ENCODE measurements at regions not wholly inside any gene's neighbourhood (a gene's known extent, or its start where the extent isn't known, plus 50 kb on each side); places are given as distances from the start of the nearest gene placed in this dataset.

GRCh38 chr12:70069221-70070105 lies 173.8 kb upstream of the CNOT2 start:
- TF ChIP-seq CTCF (IDR thresholded peaks at IDR 0.05; ENCODE audit: insufficient read depth, low read depth, low read length, missing control alignments), result no peak
- DNase-seq (ENCODE audit: low read depth), result no peak
- no peak overlapping the region for H3K4me3 ChIP-seq (ENCODE audit: low read length)

- no peak overlapping the region for H3K4me3 ChIP-seq (ENCODE audit: low read length)
- TF ChIP-seq CTCF (IDR thresholded peaks at IDR 0.05; ENCODE audit: insufficient read depth, low read depth, low read length, missing control alignments), result no peak
- DNase-seq (ENCODE audit: low read depth), result no peak
These were observed 172.7 kb upstream of the CNOT2 start for GRCh38 chr12:70070494-70071007.

- peak; percentile 44 for DNase-seq (ENCODE audit: low read depth)
- H3K4me3 ChIP-seq (ENCODE audit: low read length), result no peak overlapping the region
- TF ChIP-seq CTCF (IDR thresholded peaks at IDR 0.05; ENCODE audit: insufficient read depth, low read depth, low read length, missing control alignments), result no peak
These were observed 168.7 kb upstream of the CNOT2 start for GRCh38 chr12:70074510-70074909.

- no peak for TF ChIP-seq CTCF (IDR thresholded peaks at IDR 0.05; ENCODE audit: insufficient read depth, low read depth, low read length, missing control alignments)
- DNase-seq (ENCODE audit: low read depth), result no peak
- no peak overlapping the region for H3K4me3 ChIP-seq (ENCODE audit: low read length)
These were observed 165.8 kb upstream of the CNOT2 start for GRCh38 chr12:70077441-70077840.

GRCh38 chr12:70078161-70078560 lies 165.1 kb upstream of the CNOT2 start:
- no peak for TF ChIP-seq CTCF (IDR thresholded peaks at IDR 0.05; ENCODE audit: insufficient read depth, low read depth, low read length, missing control alignments)
- no peak overlapping the region for H3K4me3 ChIP-seq (ENCODE audit: low read length)
- DNase-seq (ENCODE audit: low read depth), result peak; percentile 60

- no peak for TF ChIP-seq CTCF (IDR thresholded peaks at IDR 0.05; ENCODE audit: insufficient read depth, low read depth, low read length, missing control alignments)
- no peak for DNase-seq (ENCODE audit: low read depth)
These were observed 162.7 kb upstream of the CNOT2 start for GRCh38 chr12:70080566-70080965.

More at GRCh38 chr12:70080566-70080965, 162.7 kb upstream of the CNOT2 start:
- H3K4me3 ChIP-seq (ENCODE audit: low read length), result no peak overlapping the region

Measured in epithelial cell of esophagus (primary cell).